Activated naive CD4-positive, alpha-beta T cell treated with anti-CD3 and anti-CD28 coated beads for 36 hours (primary cell): ENCODE measurements at regions not wholly inside any gene's neighbourhood (a gene's known extent, or its start where the extent isn't known, plus 50 kb on each side); places are given as distances from the start of the nearest gene placed in this dataset.
A peak's percentile ranks its signal among the peaks of the same experiment; 100 is the strongest.
"Not testable (repeated sequence)": the region's sequence is repeated elsewhere in the genome, so short reads cannot be mapped to it uniquely, and the experiment has no call there.

Experiments
- CTCF ChIA-PET: fragments of 350-600 bp; sonication (Branson Sonifier 250); formaldehyde crosslinking; loops from one replicate; lab custom pipeline; 2021; ENCODE audit warnings: antibody characterized with exemption; lab: Charles Lee
- DNase-seq: peaks from one replicate; pipeline ENCODE4 v3.0.0-alpha.2; 2020
- H3K27ac Mint-ChIP-seq: one replicate; pipeline ENCODE4 v1.8.0; 2021; ENCODE audit warnings: mild to moderate bottlenecking, mixed read lengths
- H3K27me3 Mint-ChIP-seq: one replicate; pipeline ENCODE4 v1.8.0; 2021; ENCODE audit warnings: low read depth, mixed read lengths
- H3K36me3 Mint-ChIP-seq: one replicate; pipeline ENCODE4 v1.8.0; 2021; ENCODE audit warnings: low read depth, mixed read lengths
- H3K4me1 Mint-ChIP-seq: one replicate; pipeline ENCODE4 v1.8.0; 2021; ENCODE audit warnings: low read depth, mixed read lengths
- H3K4me3 Mint-ChIP-seq: one replicate; pipeline ENCODE4 v1.8.0; 2021; ENCODE audit warnings: mild to moderate bottlenecking, moderate library complexity, mixed read lengths
- H3K9me3 Mint-ChIP-seq: one replicate; pipeline ENCODE4 v1.8.0; 2021; ENCODE audit warnings: mixed read lengths
- intact Hi-C: fragments of 100-400 bp; cut with micrococcal nuclease; formaldehyde crosslinking; loops from one replicate; pipeline ENCODE4 v1.15.1; 2023

GRCh38 chr7:130789436-130789835, 55.4 kb upstream of the KLF14 start:
- H3K9me3 Mint-ChIP-seq, result no peaks in the 10 kb centered on the region
- H3K27me3 Mint-ChIP-seq, result peaks cover 3% of the 10 kb centered on the region
- intact Hi-C loops, result no loop called here
- no peaks in the 10 kb centered on the region for H3K4me1 Mint-ChIP-seq
- DNase-seq, result no peak
- no peaks in the 10 kb centered on the region for H3K36me3 Mint-ChIP-seq
- H3K4me3 Mint-ChIP-seq, result no peak overlapping the region
- no peak overlapping the region for H3K27ac Mint-ChIP-seq
- CTCF ChIA-PET, result no interaction called here

GRCh38 chr7:130791746-130792145, 57.7 kb upstream of the KLF14 start:
- H3K27ac Mint-ChIP-seq, result no peak overlapping the region
- no peaks in the 10 kb centered on the region for H3K9me3 Mint-ChIP-seq
- H3K4me3 Mint-ChIP-seq, result no peak overlapping the region
- H3K4me1 Mint-ChIP-seq, result no peaks in the 10 kb centered on the region
- CTCF ChIA-PET, result no interaction called here
- intact Hi-C loops, result no loop called here
- DNase-seq, result no peak
- H3K36me3 Mint-ChIP-seq, result no peaks in the 10 kb centered on the region
- H3K27me3 Mint-ChIP-seq, result no peaks in the 10 kb centered on the region

DNA sequence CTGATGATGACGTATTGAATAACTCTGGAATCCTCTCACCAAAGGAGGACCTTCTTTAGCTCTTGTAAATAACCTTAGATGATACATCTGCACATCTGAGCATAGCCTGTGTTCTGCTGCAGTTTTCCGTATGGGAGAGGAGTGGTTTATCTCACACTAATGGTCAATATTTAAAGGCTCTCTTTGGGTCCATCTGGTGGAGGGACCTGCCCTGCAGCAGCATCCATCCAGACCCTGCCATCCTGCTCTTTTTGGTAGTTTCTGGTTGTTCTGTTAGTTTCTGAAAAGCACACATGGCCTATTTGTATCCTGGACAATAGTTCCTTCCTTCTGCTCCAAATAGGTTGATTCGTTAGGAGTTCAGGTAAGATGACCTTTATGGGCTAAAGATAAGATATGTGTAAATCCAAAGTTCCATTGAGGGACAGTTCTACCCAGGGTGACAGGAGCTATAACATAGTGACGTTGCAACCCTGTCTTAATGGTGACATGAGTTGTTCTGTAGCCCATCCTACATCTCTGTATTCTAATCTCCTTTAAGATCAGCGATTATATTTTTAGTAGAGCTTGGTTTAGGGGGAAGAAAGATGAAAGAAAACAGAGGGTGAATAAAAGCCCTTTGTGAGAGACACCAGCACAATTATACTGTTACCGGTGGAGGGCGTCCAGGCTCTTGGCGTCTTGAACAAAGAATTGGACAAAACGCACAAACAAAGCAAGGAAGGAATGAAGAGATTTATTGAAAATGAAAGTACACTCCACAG, 60.0 kb upstream of the KLF14 start:
- Mint-ChIP-seq H3K36me3 (no peaks in the 10 kb centered on the region), H3K4me1 (no peaks in the 10 kb centered on the region), H3K4me3 (no peak overlapping the region), H3K27me3 (peaks cover 2% of the 10 kb centered on the region), H3K27ac (no peak overlapping the region), H3K9me3 (no peaks in the 10 kb centered on the region)
- DNase-seq, result no peak
- CTCF ChIA-PET, result interaction anchor here (0.7 to 1.4 kb wide), 3 partner anchors 9 to 132 kb away, joined by 3 to 5 read pairs (median 4); no protein-coding TSS in a partner anchor
- intact Hi-C loops, result no loop called here

GRCh38 chr7:130794619-130794922, 60.6 kb upstream of the KLF14 start:
- CTCF ChIA-PET, result interaction anchor here (0.8 to 1.4 kb wide), 2 partner anchors 9 to 36 kb away, joined by 3 to 4 read pairs; no protein-coding TSS in a partner anchor
- H3K9me3 Mint-ChIP-seq, result no peaks in the 10 kb centered on the region
- no peak for DNase-seq
- H3K27me3 Mint-ChIP-seq, result peaks cover 5% of the 10 kb centered on the region
- H3K36me3 Mint-ChIP-seq, result no peaks in the 10 kb centered on the region
- intact Hi-C loops, result no loop called here
- H3K4me1 Mint-ChIP-seq, result no peaks in the 10 kb centered on the region
- no peak overlapping the region for H3K4me3 Mint-ChIP-seq
- H3K27ac Mint-ChIP-seq, result no peak overlapping the region

- CTCF ChIA-PET, H3K4me3 Mint-ChIP-seq, intact Hi-C loops, H3K36me3 Mint-ChIP-seq, H3K9me3 Mint-ChIP-seq, H3K4me1 Mint-ChIP-seq, H3K27ac Mint-ChIP-seq, DNase-seq: not testable (repeated sequence)
- peaks cover 13% of the 10 kb centered on the region for H3K27me3 Mint-ChIP-seq
Measured at GRCh38 chr7:130796425-130796824, 62.4 kb upstream of the KLF14 start.

GRCh38 chr7:130803127-130803526, 69.1 kb upstream of the KLF14 start:
- Mint-ChIP-seq H3K4me3 (no peak overlapping the region), H3K27me3 (peaks cover 16% of the 10 kb centered on the region), H3K4me1 (no peaks in the 10 kb centered on the region), H3K36me3 (no peaks in the 10 kb centered on the region), H3K27ac (no peak overlapping the region), H3K9me3 (no peaks in the 10 kb centered on the region)
- CTCF ChIA-PET, result no interaction called here
- no peak for DNase-seq
- intact Hi-C loops, result no loop called here

GRCh38 chr7:130804220-130804619, 70.2 kb upstream of the KLF14 start:
- Mint-ChIP-seq H3K9me3 (no peaks in the 10 kb centered on the region), H3K4me3 (no peak overlapping the region), H3K27me3 (peaks cover 15% of the 10 kb centered on the region), H3K36me3 (no peaks in the 10 kb centered on the region), H3K4me1 (no peaks in the 10 kb centered on the region), H3K27ac (no peak overlapping the region)
- intact Hi-C loops, result no loop called here
- CTCF ChIA-PET, result no interaction called here
- no peak for DNase-seq

DNA sequence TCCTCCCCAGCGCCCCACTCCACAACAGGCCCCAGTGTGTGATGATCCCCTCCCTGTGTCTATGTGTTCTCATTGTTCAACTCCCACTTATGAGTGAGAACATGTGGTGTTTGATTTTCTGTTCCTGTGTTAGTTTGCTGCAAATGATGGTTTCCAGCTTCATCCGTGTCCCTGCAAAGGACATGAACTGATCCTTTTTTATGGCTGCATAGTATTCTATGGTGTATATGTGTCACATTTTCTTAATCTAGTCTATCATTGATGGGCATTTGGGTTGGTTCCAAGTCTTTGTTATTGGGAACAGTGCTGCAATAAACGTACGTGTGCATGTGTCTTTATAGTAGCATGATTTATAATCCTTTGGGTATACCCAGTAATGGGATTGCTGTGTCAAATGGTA, 78.8 kb upstream of the KLF14 start:
- DNase-seq, H3K27me3 Mint-ChIP-seq, H3K4me3 Mint-ChIP-seq, H3K27ac Mint-ChIP-seq, H3K36me3 Mint-ChIP-seq, intact Hi-C loops, H3K9me3 Mint-ChIP-seq, H3K4me1 Mint-ChIP-seq: not testable (repeated sequence)
- CTCF ChIA-PET, result interaction anchor here (1.0 to 1.6 kb wide), 2 partner anchors 19 to 20 kb away, joined by 3 read pairs; no protein-coding TSS in a partner anchor

DNA sequence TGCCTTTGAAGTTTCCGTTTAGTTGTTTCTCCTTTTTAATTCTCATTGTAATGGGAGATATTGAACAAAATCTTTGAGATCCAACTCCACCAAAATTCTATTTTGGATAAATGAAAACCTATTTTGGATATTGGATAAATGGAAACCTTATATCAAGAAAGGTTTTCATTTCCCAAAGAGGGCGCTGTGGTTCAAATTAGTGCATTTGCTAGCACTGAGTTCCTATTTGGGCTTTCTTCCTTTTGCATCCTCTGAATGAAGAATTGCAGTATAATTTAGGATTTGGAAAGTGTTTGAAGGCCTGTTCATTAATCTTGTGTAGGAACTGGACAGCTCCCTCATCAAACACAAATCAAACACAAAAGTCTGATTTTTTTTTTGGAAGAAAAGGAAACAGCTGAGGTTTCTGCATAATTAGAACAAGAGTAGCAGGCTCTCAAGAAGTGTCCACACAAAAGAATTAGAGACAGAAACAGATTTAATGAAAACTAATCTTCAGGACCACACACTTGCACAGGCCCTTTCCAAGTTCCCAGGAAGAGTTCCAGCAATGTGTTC, 80.8 kb upstream of the KLF14 start:
- no peak overlapping the region for H3K4me3 Mint-ChIP-seq
- CTCF ChIA-PET, result interaction anchor here (0.6 to 1.9 kb wide), 4 partner anchors 8 to 358 kb away, joined by 3 to 6 read pairs (median 4); no protein-coding TSS in a partner anchor

DNA sequence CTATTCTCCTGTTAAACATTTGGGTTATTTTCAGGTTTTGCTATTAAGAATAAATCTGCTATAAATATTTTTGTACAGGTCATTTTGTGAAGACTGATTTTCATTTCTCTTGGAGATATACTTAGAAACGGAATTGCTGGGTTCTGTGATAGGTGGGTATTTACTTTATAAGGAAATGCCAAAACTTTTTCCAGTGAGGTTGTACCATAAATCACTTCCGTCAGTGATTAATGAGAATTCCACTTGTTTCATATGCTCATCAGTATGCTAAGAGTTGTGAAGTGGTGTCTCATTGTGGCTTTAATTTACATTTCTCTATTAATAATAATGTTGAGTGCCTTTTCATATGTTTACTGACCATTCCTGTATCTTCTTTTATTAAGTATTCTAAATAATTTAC, 84.0 kb upstream of the KLF14 start:
- no peaks in the 10 kb centered on the region for H3K9me3 Mint-ChIP-seq
- no peaks in the 10 kb centered on the region for H3K27me3 Mint-ChIP-seq
- H3K4me3 Mint-ChIP-seq, result no peak overlapping the region
- H3K27ac Mint-ChIP-seq, result no peak overlapping the region
- H3K4me1 Mint-ChIP-seq, result peaks cover 10% of the 10 kb centered on the region
- CTCF ChIA-PET, result no interaction called here
- no peaks in the 10 kb centered on the region for H3K36me3 Mint-ChIP-seq
- intact Hi-C loops, result no loop called here
- no peak for DNase-seq

More for the DNA sequence above, 80.8 kb upstream of the KLF14 start:
- Mint-ChIP-seq H3K27ac (no peak overlapping the region), H3K27me3 (no peaks in the 10 kb centered on the region), H3K4me1 (no peaks in the 10 kb centered on the region), H3K9me3 (no peaks in the 10 kb centered on the region), H3K36me3 (no peaks in the 10 kb centered on the region)
- intact Hi-C loops, result loop anchor here (2.0 kb wide), 1 partner anchor 18 kb away; no protein-coding TSS in a partner anchor
- DNase-seq, result peak; percentile 39

DNA sequence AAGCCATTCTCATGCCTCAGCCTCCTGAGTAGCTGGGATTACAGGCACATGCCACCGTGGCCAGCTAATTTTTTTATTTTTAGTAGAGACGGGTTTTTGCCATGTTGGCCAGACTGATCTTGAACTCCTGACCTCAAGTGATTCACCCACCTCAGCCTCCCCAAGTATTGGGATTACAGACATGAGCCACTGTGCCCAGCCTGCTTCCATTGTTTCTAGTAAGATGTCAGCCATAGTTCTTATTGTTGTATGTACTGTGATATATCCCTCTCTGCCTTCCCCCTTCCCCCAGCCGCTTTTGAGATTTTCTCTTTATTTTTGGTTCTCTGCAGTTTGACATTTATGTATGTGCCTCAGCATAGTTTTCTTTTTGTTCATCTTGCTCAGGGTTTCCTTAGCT, 87.9 kb upstream of the KLF14 start:
- CTCF ChIA-PET, result interaction anchor here (0.7 kb wide), 1 partner anchor 24 kb away, joined by 4 read pairs; no protein-coding TSS in a partner anchor
- intact Hi-C loops, result loop anchor here (2.0 kb wide), 1 partner anchor 17 kb away; no protein-coding TSS in a partner anchor
- Mint-ChIP-seq H3K4me3 (no peak overlapping the region), H3K9me3 (peaks cover 9% of the 10 kb centered on the region), H3K27me3 (no peaks in the 10 kb centered on the region), H3K27ac (no peak overlapping the region), H3K36me3 (peaks cover 4% of the 10 kb centered on the region), H3K4me1 (peaks cover 10% of the 10 kb centered on the region)
- no peak for DNase-seq

- no peak for DNase-seq
- H3K4me3 Mint-ChIP-seq, result no peak overlapping the region
- no peak overlapping the region for H3K27ac Mint-ChIP-seq
- CTCF ChIA-PET, result interaction anchor here (0.8 kb wide), 1 partner anchor 10 kb away, joined by 3 read pairs; no protein-coding TSS in a partner anchor
- H3K4me1 Mint-ChIP-seq, result peaks cover 10% of the 10 kb centered on the region
- intact Hi-C loops, result loop anchor here (2.0 kb wide), 1 partner anchor 16 kb away; no protein-coding TSS in a partner anchor
- H3K9me3 Mint-ChIP-seq, result peaks cover 13% of the 10 kb centered on the region
- no peaks in the 10 kb centered on the region for H3K27me3 Mint-ChIP-seq
- H3K36me3 Mint-ChIP-seq, result peaks cover 4% of the 10 kb centered on the region
Measured at GRCh38 chr7:130822642-130823041, 88.6 kb upstream of the KLF14 start.
